ENCODE measurements at regions not wholly inside any gene's neighbourhood (a gene's known extent, or its start where the extent isn't known, plus 50 kb on each side); places are given as distances from the start of the nearest gene placed in this dataset.

DNA sequence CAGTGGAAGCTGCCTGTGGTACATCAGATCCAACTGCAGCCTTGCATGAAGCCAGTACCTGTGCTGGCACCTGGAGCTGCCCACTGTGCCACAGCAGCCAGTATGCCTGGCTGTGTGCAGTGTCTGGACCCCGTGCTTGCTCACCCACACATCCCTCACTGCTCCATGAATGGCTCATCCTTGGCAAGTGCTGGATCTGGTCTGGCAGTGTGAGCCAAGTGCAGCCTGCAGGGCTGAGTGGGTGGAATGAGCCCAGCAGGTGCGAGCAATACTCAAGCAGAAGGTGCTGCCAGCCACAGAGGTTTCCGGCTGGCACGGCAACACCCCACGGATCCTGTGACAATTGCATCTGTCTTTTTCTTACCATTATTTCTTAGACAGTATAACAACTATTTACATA, 488.2 kb upstream of the ROBO2 start:
- WGBS (ENCODE audit: insufficient coverage, low coverage, missing lambda C conversion rate), result 0% methylated on average over 5 of the region's 5 CpGs
- H4K20me1 ChIP-seq (replicated peaks; ENCODE audit: control insufficient read depth, insufficient read depth, low read length), result no peaks in the 10 kb centered on the region
- CTCF ChIA-PET (ENCODE audit: low intra/inter-chr PET ratio), result no interaction called here
- H3K36me3 ChIP-seq (ENCODE audit: control insufficient read depth, insufficient read depth, low read length), result no peaks in the 10 kb centered on the region
- H3K4me2 ChIP-seq (ENCODE audit: insufficient read depth, low read length), result no peak overlapping the region
- FAIRE-seq (no peak), ATAC-seq (no peak), DNase-seq (ENCODE audit: extremely low read depth in 1 of 4, low spot score in 3 of 4) (no peak)
- H3K9me3 ChIP-seq (replicated peaks; ENCODE audit: control insufficient read depth, insufficient read depth, low read depth, low read length), result no peaks in the 10 kb centered on the region
- intact Hi-C loops (cut with micrococcal nuclease), result no loop called here
- in situ Hi-C loops (cut with MboI), result no loop called here
- no peak overlapping the region for H3K4me3 ChIP-seq
- no peaks in the 10 kb centered on the region for H3K27me3 ChIP-seq (ENCODE audit: control insufficient read depth in 2 of 2, insufficient read depth in 2 of 2, low read length in 2 of 2)
- H3K4me1 ChIP-seq (replicated peaks in 1 of 2; ENCODE audit: control insufficient read depth in 2 of 2, insufficient read depth in 2 of 2, low read length in 2 of 2), result no peaks in the 10 kb centered on the region
- no peak overlapping the region for H2AFZ ChIP-seq (ENCODE audit: low read depth, low read length)
- BruUV-seq (replicated peaks), result no TSS peak
- no peaks in the 10 kb centered on the region for H3K79me2 ChIP-seq (ENCODE audit: control insufficient read depth, insufficient read depth, low read length)
- POLR2A ChIA-PET, result interaction anchor here (0.6 kb wide), 1 partner anchor 19 kb away, joined by 3 read pairs; no protein-coding TSS in a partner anchor
- no peak overlapping the region for H3K27ac ChIP-seq (ENCODE audit: extremely low read depth, low read depth, low read length)
- H3K9me1 ChIP-seq (ENCODE audit: control insufficient read depth, insufficient read depth, low read length), result no peaks in the 10 kb centered on the region
- H3K9ac ChIP-seq (ENCODE audit: insufficient read depth in 1 of 2, low read depth in 2 of 2, low read length in 2 of 2), result no peak overlapping the region
- TF ChIP-seq, protein P1, sequence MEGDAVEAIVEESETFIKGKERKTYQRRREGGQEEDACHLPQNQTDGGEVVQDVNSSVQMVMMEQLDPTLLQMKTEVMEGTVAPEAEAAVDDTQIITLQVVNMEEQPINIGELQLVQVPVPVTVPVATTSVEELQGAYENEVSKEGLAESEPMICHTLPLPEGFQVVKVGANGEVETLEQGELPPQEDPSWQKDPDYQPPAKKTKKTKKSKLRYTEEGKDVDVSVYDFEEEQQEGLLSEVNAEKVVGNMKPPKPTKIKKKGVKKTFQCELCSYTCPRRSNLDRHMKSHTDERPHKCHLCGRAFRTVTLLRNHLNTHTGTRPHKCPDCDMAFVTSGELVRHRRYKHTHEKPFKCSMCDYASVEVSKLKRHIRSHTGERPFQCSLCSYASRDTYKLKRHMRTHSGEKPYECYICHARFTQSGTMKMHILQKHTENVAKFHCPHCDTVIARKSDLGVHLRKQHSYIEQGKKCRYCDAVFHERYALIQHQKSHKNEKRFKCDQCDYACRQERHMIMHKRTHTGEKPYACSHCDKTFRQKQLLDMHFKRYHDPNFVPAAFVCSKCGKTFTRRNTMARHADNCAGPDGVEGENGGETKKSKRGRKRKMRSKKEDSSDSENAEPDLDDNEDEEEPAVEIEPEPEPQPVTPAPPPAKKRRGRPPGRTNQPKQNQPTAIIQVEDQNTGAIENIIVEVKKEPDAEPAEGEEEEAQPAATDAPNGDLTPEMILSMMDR (IDR thresholded peaks at IDR 0.05 in 2 of 3, conservative IDR thresholded peaks at IDR 0.05 in 1 of 3; ENCODE audit: insufficient read depth in 2 of 3, low read depth in 1 of 3, low read length in 3 of 3), result no peak
- TF ChIP-seq, protein P2, sequence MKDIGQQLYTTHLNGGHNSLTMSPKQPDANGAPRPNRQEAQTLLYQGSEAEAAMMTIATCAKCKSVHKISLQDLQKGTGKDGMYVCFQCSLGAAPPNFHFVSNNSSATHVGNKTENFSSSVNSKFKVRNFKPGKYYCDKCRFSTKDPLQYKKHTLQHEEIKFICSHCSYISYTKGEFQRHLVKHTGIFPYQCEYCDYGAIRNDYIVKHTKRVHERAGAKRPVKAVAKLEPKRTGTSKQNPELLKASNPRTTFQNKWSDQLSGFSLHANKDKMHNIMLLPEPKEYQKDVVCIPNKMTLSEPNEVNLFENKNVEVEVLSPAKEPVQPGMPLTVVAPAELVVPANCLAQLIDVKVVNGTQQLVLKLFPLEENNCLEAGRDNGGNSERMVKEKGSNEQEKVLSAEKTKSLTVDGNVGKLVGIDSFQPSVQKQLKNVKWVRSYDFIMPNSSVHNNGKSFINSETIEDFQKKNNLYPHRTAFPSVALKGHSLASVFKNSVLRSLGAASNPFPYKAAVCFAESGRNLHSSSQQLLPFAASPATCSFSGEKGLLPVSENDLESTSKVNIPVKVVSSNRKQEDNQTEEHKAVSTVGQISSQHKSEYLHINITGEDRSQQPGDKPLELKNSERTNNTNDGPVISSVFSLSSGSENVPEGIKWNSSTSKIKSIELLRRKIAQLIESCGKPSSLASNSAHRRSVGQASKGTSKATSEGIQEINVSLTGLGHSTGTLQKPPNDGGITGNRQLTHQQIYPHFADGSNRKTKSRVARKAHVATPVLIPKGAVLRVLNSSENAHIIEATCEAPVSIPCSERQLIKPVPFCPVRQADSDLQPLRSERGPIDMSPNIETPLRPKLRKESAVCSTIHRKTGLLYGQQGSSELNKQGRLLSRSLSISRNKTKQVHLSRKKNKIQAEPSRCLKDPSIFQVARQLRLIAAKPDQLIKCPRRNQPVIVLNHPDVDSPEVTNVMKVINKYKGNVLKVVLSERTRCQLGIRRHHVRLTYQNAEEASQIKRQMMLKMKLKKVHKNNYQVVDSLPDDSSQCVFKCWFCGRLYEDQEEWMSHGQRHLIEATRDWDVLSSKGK (CRISPR knock-in tag; IDR thresholded peaks at IDR 0.05), result no peak
- TF ChIP-seq SRSF9 (IDR thresholded peaks at IDR 0.05; ENCODE audit: borderline replicate concordance, low read depth, low read length) (no peak), SMAD4 (CRISPR knock-in tag; conservative IDR thresholded peaks at IDR 0.05) (no peak), ZNF561 (CRISPR knock-in tag; conservative IDR thresholded peaks at IDR 0.05) (no peak), ZNF217 (CRISPR knock-in tag; IDR thresholded peaks at IDR 0.05) (no peak), NR2C2 (CRISPR knock-in tag; IDR thresholded peaks at IDR 0.05) (no peak), NR2C2 (tag; IDR thresholded peaks at IDR 0.05) (no peak), BRCA1 (IDR thresholded peaks at IDR 0.05) (no peak), BRCA1 (CRISPR knock-in tag; IDR thresholded peaks at IDR 0.05) (no peak), SETDB1 (IDR thresholded peaks at IDR 0.05; ENCODE audit: low read length) (no peak)
- TF ChIP-seq, protein P3, sequence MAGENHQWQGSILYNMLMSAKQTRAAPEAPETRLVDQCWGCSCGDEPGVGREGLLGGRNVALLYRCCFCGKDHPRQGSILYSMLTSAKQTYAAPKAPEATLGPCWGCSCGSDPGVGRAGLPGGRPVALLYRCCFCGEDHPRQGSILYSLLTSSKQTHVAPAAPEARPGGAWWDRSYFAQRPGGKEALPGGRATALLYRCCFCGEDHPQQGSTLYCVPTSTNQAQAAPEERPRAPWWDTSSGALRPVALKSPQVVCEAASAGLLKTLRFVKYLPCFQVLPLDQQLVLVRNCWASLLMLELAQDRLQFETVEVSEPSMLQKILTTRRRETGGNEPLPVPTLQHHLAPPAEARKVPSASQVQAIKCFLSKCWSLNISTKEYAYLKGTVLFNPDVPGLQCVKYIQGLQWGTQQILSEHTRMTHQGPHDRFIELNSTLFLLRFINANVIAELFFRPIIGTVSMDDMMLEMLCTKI (IDR thresholded peaks at IDR 0.05; ENCODE audit: partially characterized antibody), result no peak
- TF ChIP-seq, protein P4, sequence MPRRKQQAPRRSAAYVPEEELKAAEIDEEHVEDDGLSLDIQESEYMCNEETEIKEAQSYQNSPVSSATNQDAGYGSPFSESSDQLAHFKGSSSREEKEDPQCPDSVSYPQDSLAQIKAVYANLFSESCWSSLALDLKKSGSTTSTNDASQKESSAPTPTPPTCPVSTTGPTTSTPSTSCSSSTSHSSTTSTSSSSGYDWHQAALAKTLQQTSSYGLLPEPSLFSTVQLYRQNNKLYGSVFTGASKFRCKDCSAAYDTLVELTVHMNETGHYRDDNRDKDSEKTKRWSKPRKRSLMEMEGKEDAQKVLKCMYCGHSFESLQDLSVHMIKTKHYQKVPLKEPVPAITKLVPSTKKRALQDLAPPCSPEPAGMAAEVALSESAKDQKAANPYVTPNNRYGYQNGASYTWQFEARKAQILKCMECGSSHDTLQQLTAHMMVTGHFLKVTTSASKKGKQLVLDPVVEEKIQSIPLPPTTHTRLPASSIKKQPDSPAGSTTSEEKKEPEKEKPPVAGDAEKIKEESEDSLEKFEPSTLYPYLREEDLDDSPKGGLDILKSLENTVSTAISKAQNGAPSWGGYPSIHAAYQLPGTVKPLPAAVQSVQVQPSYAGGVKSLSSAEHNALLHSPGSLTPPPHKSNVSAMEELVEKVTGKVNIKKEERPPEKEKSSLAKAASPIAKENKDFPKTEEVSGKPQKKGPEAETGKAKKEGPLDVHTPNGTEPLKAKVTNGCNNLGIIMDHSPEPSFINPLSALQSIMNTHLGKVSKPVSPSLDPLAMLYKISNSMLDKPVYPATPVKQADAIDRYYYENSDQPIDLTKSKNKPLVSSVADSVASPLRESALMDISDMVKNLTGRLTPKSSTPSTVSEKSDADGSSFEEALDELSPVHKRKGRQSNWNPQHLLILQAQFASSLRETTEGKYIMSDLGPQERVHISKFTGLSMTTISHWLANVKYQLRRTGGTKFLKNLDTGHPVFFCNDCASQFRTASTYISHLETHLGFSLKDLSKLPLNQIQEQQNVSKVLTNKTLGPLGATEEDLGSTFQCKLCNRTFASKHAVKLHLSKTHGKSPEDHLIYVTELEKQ (CRISPR knock-in tag; IDR thresholded peaks at IDR 0.05), result no peak

All from K562 (cell line).